ENCODE measurements at regions not wholly inside any gene's neighbourhood (a gene's known extent, or its start where the extent isn't known, plus 50 kb on each side); places are given as distances from the start of the nearest gene placed in this dataset.

DNA sequence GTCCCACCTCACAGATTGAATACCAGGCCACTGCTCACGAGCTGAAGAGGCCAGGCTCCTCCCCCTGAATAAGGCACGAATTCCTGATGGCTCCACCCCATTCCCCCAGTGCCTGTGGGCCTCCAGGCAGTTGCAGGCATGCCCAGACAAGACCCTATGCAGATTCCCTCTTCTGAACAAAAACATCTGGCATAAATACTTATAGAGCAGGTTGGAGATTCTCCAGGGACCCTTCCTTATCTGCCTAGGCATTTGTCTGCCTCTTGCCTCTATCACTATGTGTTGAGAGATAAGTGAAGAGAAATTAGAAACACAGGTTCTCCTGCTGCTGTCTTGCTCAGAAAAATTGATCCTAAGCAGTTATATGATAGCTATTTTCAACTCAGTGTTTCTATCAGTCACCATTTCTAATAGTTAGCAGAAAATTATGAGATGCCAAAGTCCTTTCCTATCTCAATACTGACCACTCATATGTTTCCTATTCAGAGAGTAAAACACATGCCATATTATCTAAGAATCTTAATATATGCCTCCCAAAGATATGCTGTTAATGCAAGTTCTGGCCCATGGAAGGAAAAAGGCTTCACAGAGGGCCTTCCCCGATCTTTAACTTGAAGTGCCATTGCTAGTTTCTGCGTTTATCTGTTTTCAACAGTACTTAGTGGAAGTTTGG is 364.0 kb downstream of the KCTD12 start:
- no peak overlapping the region for H3K4me3 ChIP-seq (ENCODE audit: low read depth, low read length)
- TF ChIP-seq, protein P1, sequence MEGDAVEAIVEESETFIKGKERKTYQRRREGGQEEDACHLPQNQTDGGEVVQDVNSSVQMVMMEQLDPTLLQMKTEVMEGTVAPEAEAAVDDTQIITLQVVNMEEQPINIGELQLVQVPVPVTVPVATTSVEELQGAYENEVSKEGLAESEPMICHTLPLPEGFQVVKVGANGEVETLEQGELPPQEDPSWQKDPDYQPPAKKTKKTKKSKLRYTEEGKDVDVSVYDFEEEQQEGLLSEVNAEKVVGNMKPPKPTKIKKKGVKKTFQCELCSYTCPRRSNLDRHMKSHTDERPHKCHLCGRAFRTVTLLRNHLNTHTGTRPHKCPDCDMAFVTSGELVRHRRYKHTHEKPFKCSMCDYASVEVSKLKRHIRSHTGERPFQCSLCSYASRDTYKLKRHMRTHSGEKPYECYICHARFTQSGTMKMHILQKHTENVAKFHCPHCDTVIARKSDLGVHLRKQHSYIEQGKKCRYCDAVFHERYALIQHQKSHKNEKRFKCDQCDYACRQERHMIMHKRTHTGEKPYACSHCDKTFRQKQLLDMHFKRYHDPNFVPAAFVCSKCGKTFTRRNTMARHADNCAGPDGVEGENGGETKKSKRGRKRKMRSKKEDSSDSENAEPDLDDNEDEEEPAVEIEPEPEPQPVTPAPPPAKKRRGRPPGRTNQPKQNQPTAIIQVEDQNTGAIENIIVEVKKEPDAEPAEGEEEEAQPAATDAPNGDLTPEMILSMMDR (IDR thresholded peaks at IDR 0.05; ENCODE audit: low read depth, low read length, missing control alignments): no peak
- DNase-seq (ENCODE audit: low read depth): no peak

DNA sequence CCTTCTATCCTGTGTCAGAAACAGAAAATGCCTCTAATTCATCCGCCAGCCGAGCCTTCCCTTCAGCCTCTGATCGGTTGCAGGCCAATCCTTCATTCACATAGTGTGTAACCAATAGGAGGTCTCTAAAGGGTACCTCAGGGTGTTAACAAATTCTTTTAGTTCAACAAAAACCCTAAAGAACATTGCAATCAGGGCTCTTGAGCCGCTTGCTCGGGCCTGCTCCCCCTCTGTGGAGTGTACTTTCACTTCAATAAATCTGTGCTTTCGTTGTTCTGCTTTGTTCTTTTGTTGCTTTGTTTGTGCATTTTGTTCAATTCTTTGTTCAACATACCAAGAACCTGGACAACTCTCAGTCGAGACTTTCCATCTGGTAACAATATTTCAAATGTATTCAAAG is 366.5 kb downstream of the KCTD12 start:
- no peak for DNase-seq (ENCODE audit: low read depth)
- H3K4me3 ChIP-seq (ENCODE audit: low read depth, low read length): no peak overlapping the region
- TF ChIP-seq, protein P1 (IDR thresholded peaks at IDR 0.05; ENCODE audit: low read depth, low read length, missing control alignments): no peak

DNA sequence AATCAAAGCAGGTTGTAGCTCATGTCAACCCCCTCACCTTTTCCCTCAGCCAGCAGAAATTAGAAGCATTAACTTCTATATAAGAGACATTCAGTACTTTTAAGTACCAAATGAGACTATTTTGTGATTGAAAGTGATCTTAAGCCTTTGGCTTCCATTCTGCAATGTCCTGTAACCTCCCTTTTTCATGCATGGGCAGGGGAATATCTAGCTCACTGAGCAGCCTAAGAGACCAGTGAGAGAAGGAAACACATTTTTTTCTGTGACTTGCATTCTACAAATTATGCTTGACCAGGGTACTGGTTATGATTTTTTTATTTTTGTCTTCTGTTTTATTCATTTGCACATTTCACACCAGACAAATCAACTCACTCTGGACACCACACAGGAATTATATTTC is 369.6 kb downstream of the KCTD12 start:
- DNase-seq (ENCODE audit: low read depth): no peak
- H3K4me3 ChIP-seq (ENCODE audit: low read depth, low read length): no peak overlapping the region

DNA sequence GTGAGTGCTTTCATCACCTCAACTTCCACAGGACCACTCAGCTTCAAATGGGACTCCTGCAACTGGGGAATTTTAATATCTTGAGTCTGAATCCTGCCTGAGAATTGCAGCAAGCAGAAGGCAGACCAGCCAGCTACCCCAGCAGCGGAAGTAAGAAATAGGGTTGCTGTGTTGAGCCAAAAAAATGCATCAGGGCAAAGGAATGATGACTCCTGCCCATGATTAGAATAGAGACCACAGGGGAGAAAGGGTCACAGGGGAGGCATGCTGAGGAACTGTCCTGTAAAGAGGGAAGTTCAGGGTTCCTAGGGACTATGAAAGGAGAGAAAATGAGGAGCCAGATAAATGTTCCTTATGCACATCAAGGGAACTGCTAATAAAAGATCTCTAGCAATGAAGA is 370.2 kb downstream of the KCTD12 start:
- TF ChIP-seq, protein P1 (IDR thresholded peaks at IDR 0.05; ENCODE audit: low read depth, low read length, missing control alignments): no peak
- DNase-seq (ENCODE audit: low read depth): no peak

More for the DNA sequence above, 369.6 kb downstream of the KCTD12 start:
- TF ChIP-seq, protein P1 (IDR thresholded peaks at IDR 0.05; ENCODE audit: low read depth, low read length, missing control alignments): no peak

DNA sequence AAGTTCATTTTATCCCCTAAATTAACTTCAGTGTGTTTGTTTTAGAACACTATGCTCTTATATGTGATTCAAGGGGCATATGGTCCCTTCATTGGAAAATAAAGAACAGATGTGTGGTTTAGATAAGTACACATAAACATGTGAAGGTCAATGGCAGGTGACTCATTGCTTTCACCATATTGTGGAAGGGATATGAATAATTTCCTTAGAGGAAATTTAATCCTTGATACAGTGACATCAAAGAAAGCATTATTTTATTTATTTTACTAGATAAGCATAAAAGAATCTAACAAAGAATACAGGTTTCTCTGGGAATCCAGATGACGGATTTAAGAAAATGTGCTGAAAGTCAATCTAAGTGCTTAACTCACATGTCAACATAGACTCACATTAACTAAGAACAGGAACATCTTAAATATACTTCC is 373.5 kb downstream of the KCTD12 start:
- no peak overlapping the region for H3K4me3 ChIP-seq (ENCODE audit: low read depth, low read length)
- TF ChIP-seq, protein P1 (IDR thresholded peaks at IDR 0.05; ENCODE audit: low read depth, low read length, missing control alignments): no peak
- DNase-seq (ENCODE audit: low read depth): no peak

More for the DNA sequence above, 370.2 kb downstream of the KCTD12 start:
- no peak overlapping the region for H3K4me3 ChIP-seq (ENCODE audit: low read depth, low read length)

DNA sequence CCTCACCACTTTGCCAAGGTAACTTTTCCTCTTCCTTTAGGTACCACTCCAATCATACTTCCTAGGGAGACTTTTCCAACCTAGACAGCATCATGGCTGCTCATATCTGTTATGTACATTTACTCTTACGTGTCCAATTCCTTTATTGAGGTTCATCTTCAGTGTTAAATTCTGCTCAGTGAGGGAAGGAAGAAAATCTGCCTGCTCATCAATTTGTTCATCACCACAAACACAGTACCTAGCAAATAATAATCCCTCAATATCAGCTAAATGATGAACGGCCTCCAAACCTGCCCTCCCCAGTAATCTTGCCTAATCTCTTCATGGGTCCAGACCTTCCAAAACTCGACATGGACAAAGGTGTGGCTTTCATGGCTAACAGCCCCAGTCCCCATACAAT is 380.8 kb downstream of the KCTD12 start:
- no peak overlapping the region for H3K4me3 ChIP-seq (ENCODE audit: low read depth, low read length)
- DNase-seq (ENCODE audit: low read depth): no peak
- TF ChIP-seq, protein P1 (IDR thresholded peaks at IDR 0.05; ENCODE audit: low read depth, low read length, missing control alignments): no peak

DNA sequence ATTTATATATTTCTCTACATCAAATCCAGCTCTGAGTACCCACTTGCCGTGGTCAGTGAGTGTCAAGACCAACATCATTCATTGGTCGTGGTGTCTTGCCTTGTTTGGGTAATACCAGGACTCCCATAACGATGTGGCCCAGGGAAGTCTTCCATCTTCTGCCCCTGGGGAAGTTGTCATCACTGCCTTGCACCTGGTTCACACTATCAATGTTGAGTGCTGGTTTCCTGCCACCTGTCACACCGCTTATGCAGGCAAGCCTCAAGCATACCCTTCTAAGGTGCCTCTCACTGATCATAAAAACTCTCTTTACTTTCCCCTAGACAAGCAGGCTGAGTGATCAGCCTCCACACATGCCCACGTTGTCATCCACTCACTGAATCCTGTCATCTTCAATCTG is 382.4 kb downstream of the KCTD12 start:
- TF ChIP-seq, protein P1 (IDR thresholded peaks at IDR 0.05; ENCODE audit: low read depth, low read length, missing control alignments): no peak
- DNase-seq (ENCODE audit: low read depth): no peak
- no peak overlapping the region for H3K4me3 ChIP-seq (ENCODE audit: low read depth, low read length)
